CD1c-positive myeloid dendritic cell (primary cell): ENCODE measurements at regions not wholly inside any gene's neighbourhood (a gene's known extent, or its start where the extent isn't known, plus 50 kb on each side); places are given as distances from the start of the nearest gene placed in this dataset.

Experiments used
- DNase-seq: peaks from one replicate; pipeline ENCODE4 v3.0.0-alpha.2; 2016; ENCODE audit errors: extremely low spot score

- peak; percentile 37 for DNase-seq
Measured at GRCh38 chr12:92554158-92555073, 148.4 kb upstream of the PLEKHG7 start.

- no peak for DNase-seq
Measured at GRCh38 chr12:92553389-92553788, 149.4 kb upstream of the PLEKHG7 start.

- no peak for DNase-seq
Measured at GRCh38 chr12:92552412-92553108, 150.2 kb upstream of the PLEKHG7 start.

- peak; percentile 36 for DNase-seq
Measured at GRCh38 chr12:92551853-92552397, 150.9 kb upstream of the PLEKHG7 start.

GRCh38 chr12:92551210-92551609, 151.6 kb upstream of the PLEKHG7 start:
- no peak for DNase-seq

DNA sequence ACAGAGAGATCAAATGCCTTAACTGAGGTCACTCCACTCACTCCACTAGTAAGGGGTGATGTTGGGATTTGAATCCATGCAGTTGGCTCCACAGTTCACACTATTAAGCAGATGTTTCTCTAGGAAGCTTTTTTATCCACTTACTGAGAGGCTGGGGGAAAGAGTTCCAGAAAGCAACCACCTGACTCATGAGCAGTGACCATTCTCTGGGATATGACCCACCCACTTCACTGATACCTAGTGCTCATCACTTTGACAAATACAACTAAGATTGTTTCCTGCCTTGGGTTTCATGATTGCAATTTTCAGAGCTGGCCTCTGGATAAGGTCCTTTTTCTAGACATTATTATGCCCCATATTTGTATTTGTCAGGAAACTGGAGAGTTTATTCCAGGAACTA, 152.1 kb upstream of the PLEKHG7 start:
- no peak for DNase-seq

GRCh38 chr12:92550254-92550653, 152.5 kb upstream of the PLEKHG7 start:
- no peak for DNase-seq

DNA sequence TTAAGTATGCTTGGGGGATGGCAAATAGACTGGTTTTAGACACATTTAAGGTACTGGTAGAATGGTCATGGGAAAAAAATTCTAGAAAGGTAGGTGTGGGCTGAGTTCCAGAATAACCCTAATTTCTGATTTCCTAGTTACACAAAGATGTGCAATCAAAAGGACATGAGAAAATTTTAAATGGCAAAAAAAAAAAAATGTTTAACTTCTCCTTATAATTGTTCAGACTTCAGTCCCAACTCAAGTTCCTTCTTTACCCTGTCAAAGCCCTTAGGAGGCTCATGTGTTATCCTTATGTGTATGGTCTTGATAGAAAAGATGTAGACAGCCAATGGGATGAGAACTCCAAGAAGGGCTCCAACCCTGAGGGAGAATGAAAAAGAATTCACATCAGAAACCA, 153.3 kb upstream of the PLEKHG7 start:
- peak; percentile 30 for DNase-seq

- no peak for DNase-seq
Measured at GRCh38 chr12:92547906-92548305, 154.9 kb upstream of the PLEKHG7 start.

DNA sequence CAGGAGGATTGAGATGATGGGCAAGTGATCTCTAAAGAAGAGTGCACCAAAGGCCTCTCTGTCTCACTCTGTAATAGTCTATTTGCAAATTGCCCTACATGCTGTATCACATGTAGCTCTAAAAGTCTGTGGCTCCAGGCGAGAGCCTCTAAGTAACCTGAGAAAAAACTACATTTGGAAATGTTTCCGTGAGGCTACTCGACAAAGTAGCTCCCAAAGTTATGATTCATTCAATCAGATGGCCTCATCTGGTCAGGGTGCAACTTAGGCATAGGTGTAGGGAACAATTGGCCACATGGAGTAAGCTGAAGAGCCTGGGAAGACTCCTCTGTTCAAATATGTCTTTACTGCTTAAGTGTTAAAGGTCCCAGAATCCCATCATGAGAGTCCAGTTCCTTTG, 155.4 kb upstream of the PLEKHG7 start:
- no peak for DNase-seq

DNA sequence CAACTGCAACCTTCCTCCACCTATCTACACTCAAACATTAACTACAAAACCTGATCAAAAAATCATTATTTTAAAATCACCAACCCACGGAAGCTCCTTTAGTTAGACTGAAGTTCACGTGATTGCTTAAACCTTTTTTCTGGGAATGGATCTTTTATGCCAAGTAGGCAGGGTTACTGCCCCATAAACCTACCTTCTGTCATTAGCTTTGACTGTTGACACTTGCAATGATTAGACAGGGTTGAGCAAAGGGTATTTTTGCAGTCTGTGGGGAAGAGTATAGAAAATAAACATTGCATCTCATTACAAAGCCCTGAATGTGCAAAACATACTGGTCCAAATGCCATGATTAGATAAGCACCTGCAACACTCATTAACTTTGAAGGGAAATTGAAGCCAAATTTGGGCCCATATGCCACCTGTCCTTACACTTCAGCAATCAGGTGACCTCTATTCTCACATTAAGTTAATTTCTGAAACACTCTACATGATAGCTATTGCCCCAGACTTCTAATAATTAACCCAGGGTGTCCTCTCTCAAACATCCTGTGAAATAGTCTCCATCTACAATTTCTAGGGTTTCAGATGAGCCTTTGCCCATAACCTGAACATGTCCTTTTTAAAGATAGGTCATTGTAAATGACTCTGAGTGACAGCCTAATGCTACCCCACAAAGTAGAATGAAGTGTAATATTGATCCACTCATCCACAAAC, 156.0 kb upstream of the PLEKHG7 start:
- no peak for DNase-seq

DNA sequence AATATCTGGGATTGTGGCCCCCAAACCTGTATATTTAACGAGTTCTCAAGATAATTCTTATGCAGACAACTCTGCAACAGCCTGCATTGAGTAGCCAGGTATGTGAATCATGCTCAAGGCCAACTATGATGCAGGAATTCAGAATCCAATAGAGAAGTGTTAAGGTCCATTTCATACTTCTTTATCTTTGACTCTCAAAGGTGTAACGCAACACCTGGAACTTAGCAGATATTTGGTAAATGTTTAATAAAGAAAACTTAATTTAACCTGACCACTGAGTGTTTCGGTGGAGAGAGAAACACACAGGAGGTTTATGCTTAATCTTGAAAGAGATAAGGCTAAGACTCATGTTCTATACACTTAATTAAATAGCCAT, 156.5 kb upstream of the PLEKHG7 start:
- DNase-seq, result no peak

- DNase-seq, result no peak
Measured at GRCh38 chr12:92544322-92544721, 158.5 kb upstream of the PLEKHG7 start.

GRCh38 chr12:92543840-92544239, 158.9 kb upstream of the PLEKHG7 start:
- DNase-seq, result no peak

DNA sequence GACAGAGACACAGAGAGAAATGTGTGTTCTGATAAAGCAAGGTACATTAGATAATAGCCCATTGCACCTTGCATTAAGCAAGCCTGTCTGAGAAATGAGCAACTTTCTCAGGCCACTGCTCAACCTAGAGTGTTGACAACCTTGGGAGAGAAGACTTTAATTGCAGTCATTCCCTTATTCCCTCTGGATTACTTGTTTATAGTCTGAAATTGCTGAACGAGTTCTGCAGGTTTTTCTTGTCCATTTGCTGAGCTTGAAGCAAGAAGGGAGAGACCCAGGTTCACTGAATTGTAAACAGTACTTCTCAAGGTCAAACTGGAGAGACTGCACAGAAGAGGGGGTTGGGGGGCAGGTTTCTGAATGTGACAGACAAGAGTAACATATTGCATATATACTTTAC, 159.4 kb upstream of the PLEKHG7 start:
- DNase-seq, result no peak

DNA sequence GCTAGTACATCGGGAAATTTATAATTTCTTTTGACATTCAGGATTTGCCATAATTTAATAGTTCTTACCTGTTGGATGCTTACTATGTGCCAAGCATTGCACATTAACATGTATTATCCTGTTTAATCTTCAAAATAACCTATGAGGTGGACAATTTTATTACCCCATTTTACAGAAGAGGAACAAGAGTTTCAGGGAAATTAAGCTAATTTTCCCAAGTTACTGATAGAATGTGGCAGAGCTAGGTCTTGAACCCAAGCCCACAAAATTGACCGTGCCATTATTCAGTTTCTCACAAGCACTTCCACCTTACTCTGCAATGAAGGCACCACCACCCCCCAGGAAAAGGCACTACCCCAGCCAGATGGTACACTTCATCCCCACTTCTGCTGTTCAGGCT, 161.1 kb upstream of the PLEKHG7 start:
- no peak for DNase-seq

- peak; percentile 26 for DNase-seq
Measured at GRCh38 chr12:92540782-92541423, 161.9 kb upstream of the PLEKHG7 start.

DNA sequence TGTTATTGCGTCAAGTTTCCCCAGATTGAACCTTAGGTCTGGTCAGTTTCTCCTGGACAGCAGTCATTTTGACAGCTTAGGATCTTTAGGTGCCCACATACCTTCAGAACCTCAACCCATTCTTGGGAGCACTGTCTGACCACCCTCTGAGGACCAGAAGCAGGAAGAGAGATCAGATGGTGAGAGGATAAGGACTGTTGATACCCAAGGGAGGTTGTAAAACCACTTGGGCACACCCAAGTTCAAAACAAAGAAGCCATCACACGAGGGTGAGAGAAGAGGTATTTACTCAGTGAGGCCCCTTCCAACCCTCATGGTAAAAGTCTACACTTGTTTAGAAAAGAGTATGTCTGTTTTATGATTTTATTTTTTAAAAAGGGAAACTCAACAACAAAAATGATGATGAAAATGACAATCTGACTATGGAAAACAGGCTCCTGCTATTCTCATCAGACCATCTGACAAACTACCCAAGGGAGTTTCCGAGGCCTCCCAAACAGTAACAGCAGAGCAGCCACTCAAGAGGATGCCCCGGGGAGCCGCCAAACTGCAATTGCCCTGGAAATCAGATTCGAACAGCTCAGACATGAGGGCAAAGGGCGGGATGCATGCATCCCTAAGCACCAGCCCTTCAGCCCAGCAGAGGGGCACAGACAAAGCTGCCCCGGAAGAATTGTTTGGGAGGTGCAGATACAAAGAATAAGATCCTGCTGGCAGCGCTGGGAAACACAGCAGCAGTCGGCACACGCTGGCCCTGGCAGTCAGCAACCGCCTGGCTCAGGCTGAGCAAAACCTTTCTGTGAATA, 162.6 kb upstream of the PLEKHG7 start:
- DNase-seq, result peak; percentile 17

DNA sequence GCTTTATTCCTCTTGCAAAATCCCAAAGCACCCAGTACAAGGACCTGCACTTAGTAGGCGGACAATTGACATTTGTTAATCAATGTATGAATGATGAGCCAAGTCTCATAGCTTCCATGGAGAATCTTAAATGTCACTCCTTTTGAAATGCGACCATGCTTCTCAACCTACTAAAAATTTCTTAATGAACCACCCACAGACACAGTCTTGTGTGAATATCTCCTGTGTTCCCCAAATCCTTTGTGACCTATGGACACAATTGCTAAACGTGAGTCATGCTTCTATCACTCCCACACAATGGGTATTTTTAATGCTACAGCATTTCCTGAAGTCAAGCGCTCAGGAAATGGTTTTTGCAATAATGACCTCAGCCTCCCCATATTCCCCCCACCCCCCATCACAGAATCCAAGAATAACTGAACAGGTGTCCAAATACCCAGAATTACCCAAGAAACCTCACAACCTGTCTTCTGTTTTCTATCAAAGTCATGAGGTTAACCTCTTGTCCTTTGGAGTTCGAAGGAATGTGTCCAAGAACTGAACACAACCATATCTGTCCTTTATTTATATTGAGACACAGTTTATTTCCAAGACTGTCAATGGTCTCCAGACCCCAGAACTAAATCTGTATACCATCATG, 163.6 kb upstream of the PLEKHG7 start:
- DNase-seq, result peak; percentile 93

GRCh38 chr12:92537290-92537960, 165.4 kb upstream of the PLEKHG7 start:
- DNase-seq, result peak; percentile 47
